GM23338 (cell line): ENCODE measurements at regions not wholly inside any gene's neighbourhood (a gene's known extent, or its start where the extent isn't known, plus 50 kb on each side); places are given as distances from the start of the nearest gene placed in this dataset.

Experiments
- ATAC-seq: fragments of 200-7000 bp; cut with Tn5 transposase; 3 replicates; pipeline ENCODE4 v1.9.1; 2020
- DNase-seq: peaks from one replicate; pipeline ENCODE4 v3.0.0-alpha.2; 2015; ENCODE audit warnings: low spot score
- H2AFZ ChIP-seq: fragments of 200-600 bp; sonication (generic); 2 replicates; pipeline ENCODE4 v1.8.0; 2016; ENCODE audit warnings: antibody characterized with exemption, mild to moderate bottlenecking, moderate library complexity
- H3F3A ChIP-seq: fragments of 200-600 bp; sonication (generic); replicated peaks from 2 replicates; pipeline ENCODE4 v1.8.0; 2017; ENCODE audit warnings: antibody characterized with exemption, mixed run types, low read depth
- H3K27ac ChIP-seq: fragments of 200-600 bp; sonication (generic); 2 replicates; pipeline ENCODE4 v1.6.1; 2016; ENCODE audit warnings: low read depth
- H3K27me3 ChIP-seq: fragments of 200-600 bp; sonication (generic); 2 replicates; pipeline ENCODE4 v1.8.0; 2016; ENCODE audit warnings: mild to moderate bottlenecking, mixed run types, moderate library complexity; ENCODE audit not compliant: insufficient read depth
- H3K36me3 ChIP-seq: fragments of 200-600 bp; sonication (generic); 2 replicates; pipeline ENCODE4 v1.8.0; 2016; ENCODE audit warnings: mild to moderate bottlenecking; ENCODE audit not compliant: insufficient read depth
- H3K4me1 ChIP-seq: fragments of 200-600 bp; sonication (generic); 2 replicates; pipeline ENCODE4 v1.8.0; 2016; ENCODE audit warnings: mild to moderate bottlenecking, moderate library complexity; ENCODE audit not compliant: insufficient read depth
- H3K4me2 ChIP-seq: fragments of 200-600 bp; sonication (generic); 2 replicates; pipeline ENCODE4 v1.7.1; 2017; ENCODE audit warnings: mixed run types
- H3K4me3 ChIP-seq: fragments of 200-600 bp; sonication (generic); 2 replicates; pipeline ENCODE4 v1.6.1; 2016; ENCODE audit warnings: mixed run types
- H3K79me2 ChIP-seq: fragments of 200-600 bp; sonication (generic); replicated peaks from 2 replicates; pipeline ENCODE4 v1.8.0; 2017; ENCODE audit warnings: mild to moderate bottlenecking; ENCODE audit not compliant: insufficient read depth
- H3K9me2 ChIP-seq: fragments of 200-600 bp; sonication (generic); 2 replicates; pipeline ENCODE4 v1.8.0; 2017; ENCODE audit not compliant: insufficient read depth
- H4K20me1 ChIP-seq: fragments of 200-600 bp; sonication (generic); replicated peaks from 2 replicates; pipeline ENCODE4 v1.8.0; 2017; ENCODE audit warnings: mild to moderate bottlenecking; ENCODE audit not compliant: insufficient read depth
- H3K27ac Mint-ChIP-seq: 2 replicates; pipeline ENCODE4 v1.8.0; 2020; ENCODE audit warnings: inconsistent platforms, mild to moderate bottlenecking, moderate library complexity, mixed read lengths
- H3K27me3 Mint-ChIP-seq: 3 replicates; pipeline ENCODE4 v1.8.0; 2022; ENCODE audit warnings: low read depth, mild to moderate bottlenecking, moderate library complexity, mixed read lengths, inconsistent platforms; ENCODE audit not compliant: insufficient read depth, poor library complexity
- H3K36me3 Mint-ChIP-seq: 3 replicates; pipeline ENCODE4 v1.8.0; 2021; ENCODE audit warnings: low read depth, mild to moderate bottlenecking, inconsistent platforms, moderate library complexity, mixed read lengths
- H3K4me1 Mint-ChIP-seq: 3 replicates; pipeline ENCODE4 v1.8.0; 2020; ENCODE audit warnings: mild to moderate bottlenecking, inconsistent platforms, mixed read lengths
- H3K4me3 Mint-ChIP-seq: 3 replicates; pipeline ENCODE4 v1.8.0; 2021; ENCODE audit warnings: moderate library complexity, mild to moderate bottlenecking, inconsistent platforms, mixed read lengths
- H3K9me3 Mint-ChIP-seq: 3 replicates; pipeline ENCODE4 v1.8.0; 2020; ENCODE audit warnings: moderate library complexity, mild to moderate bottlenecking, inconsistent platforms, mixed read lengths
- ETS1 ChIP-seq: IDR thresholded peaks from 2 replicates; pipeline ENCODE4 v1.6.1; 2016; ENCODE audit warnings: antibody characterized with exemption
- NANOG ChIP-seq: IDR thresholded peaks from 2 replicates; pipeline ENCODE4 v1.6.1; 2016; ENCODE audit warnings: antibody characterized with exemption, borderline replicate concordance
- POLR2AphosphoS5 ChIP-seq: IDR thresholded peaks from 2 replicates; pipeline ENCODE4 v1.6.1; 2016; ENCODE audit warnings: antibody characterized with exemption, low read depth
- REST ChIP-seq: IDR thresholded peaks from one replicate; pipeline ENCODE4 v1.6.1; 2018; ENCODE audit warnings: antibody characterized with exemption; ENCODE audit not compliant: unreplicated experiment
- STAT1 ChIP-seq: IDR thresholded peaks from one replicate; pipeline ENCODE4 v1.6.1; 2016; ENCODE audit warnings: antibody characterized with exemption; ENCODE audit not compliant: unreplicated experiment
- ZNF114 ChIP-seq: fragments of 250-450 bp; sonication (Bioruptor Pico); IDR thresholded peaks from 2 replicates; pipeline ENCODE4 v1.5.0; 2020; ENCODE audit warnings: mild to moderate bottlenecking, moderate library complexity
- ZNF462 ChIP-seq: fragments of 250-450 bp; sonication (Bioruptor Pico); IDR thresholded peaks from 2 replicates; pipeline ENCODE4 v1.5.0; 2020; ENCODE audit warnings: mild to moderate bottlenecking, moderate library complexity

GRCh38 chr15:35750051-35750450, 204.1 kb upstream of the DPH6 start:
- no peaks in the 10 kb centered on the region for H3K79me2 ChIP-seq
- no peaks in the 10 kb centered on the region for H3K36me3 ChIP-seq
- H3K4me2 ChIP-seq, result no peak overlapping the region
- H3K4me1 Mint-ChIP-seq, result peaks cover 20% of the 10 kb centered on the region
- peaks cover 8% of the 10 kb centered on the region; the same call in 2 of the 3 replicates for H3K36me3 Mint-ChIP-seq
- no peak for DNase-seq
- H3K27ac ChIP-seq, result no peak overlapping the region
- H3K27me3 ChIP-seq, result no peaks in the 10 kb centered on the region
- H3K9me3 Mint-ChIP-seq, result no peaks in the 10 kb centered on the region
- H3K4me3 ChIP-seq, result no peak overlapping the region
- no peak for ATAC-seq
- TF ChIP-seq REST (no peak), ZNF462 (CRISPR knock-in tag) (no peak), STAT1 (no peak), NANOG (no peak), ZNF114 (CRISPR knock-in tag) (no peak), ETS1 (no peak), POLR2AphosphoS5 (no peak)
- peaks cover 5% of the 10 kb centered on the region for H3K27me3 Mint-ChIP-seq
- no peak overlapping the region for H3K4me3 Mint-ChIP-seq
- no peak overlapping the region for H3K27ac Mint-ChIP-seq
- H2AFZ ChIP-seq, result no peak overlapping the region
- no peaks in the 10 kb centered on the region for H4K20me1 ChIP-seq
- peaks cover 10% of the 10 kb centered on the region for H3K9me2 ChIP-seq
- no peaks in the 10 kb centered on the region for H3K4me1 ChIP-seq
- H3F3A ChIP-seq, result no peaks in the 10 kb centered on the region
